PC-3 (cell line): ENCODE measurements at regions not wholly inside any gene's neighbourhood (a gene's known extent, or its start where the extent isn't known, plus 50 kb on each side); places are given as distances from the start of the nearest gene placed in this dataset.

Experiments
- ATAC-seq: fragments of 200-7000 bp; cut with Tn5 transposase; 2 replicates; pipeline ENCODE4 v1.9.1; 2020; ENCODE audit warnings: mild to moderate bottlenecking, moderate library complexity
- BruUV-seq: library from RNA; stranded (reverse); fragments of 400-500 nt; replicated peaks from 2 replicates; lab custom pipeline; 2021; lab: Mats Ljungman, UMichigan
- CTCF ChIA-PET: fragments of 300-600 bp; sonication (Branson Sonifier 250); formaldehyde crosslinking; loops from one replicate; lab custom pipeline; 2022; ENCODE audit warnings: antibody characterized with exemption; lab: Charles Lee
- POLR2A ChIA-PET: fragments of 300-600 bp; sonication (Branson Sonifier 250); formaldehyde crosslinking; loops from one replicate; lab custom pipeline; 2022; ENCODE audit warnings: antibody characterized with exemption; ENCODE audit not compliant: unreplicated experiment; lab: Charles Lee
- DNase-seq: peaks from one replicate; pipeline ENCODE4 v3.0.0-alpha.2; 2015
- H2AFZ ChIP-seq: fragments of 300-600 bp; sonication (generic); 2 replicates; pipeline ENCODE4 v1.6.0; 2016; ENCODE audit warnings: antibody characterized with exemption, low read length
- H3F3A ChIP-seq: fragments of 300-600 bp; sonication (generic); one replicate; pipeline ENCODE4 v1.6.0; 2017; ENCODE audit warnings: antibody characterized with exemption, low read length, control low read depth, mild to moderate bottlenecking; ENCODE audit not compliant: unreplicated experiment
- H3K27ac ChIP-seq: fragments of 300-600 bp; sonication (generic); 2 replicates; pipeline ENCODE4 v1.5.1; 2016; ENCODE audit warnings: mild to moderate bottlenecking, low read length
- H3K27me3 ChIP-seq: fragments of 300-600 bp; sonication (generic); 2 replicates; pipeline ENCODE4 v1.6.1; 2016; ENCODE audit warnings: low read length, mixed read lengths
- H3K36me3 ChIP-seq: fragments of 300-600 bp; sonication (generic); 2 replicates; pipeline ENCODE4 v1.6.1; 2016; ENCODE audit warnings: low read depth, mixed run types, low read length, mixed read lengths
- H3K4me1 ChIP-seq: fragments of 300-600 bp; sonication (generic); 2 replicates; pipeline ENCODE4 v1.5.1; 2016; ENCODE audit warnings: low read length; ENCODE audit not compliant: insufficient read depth
- H3K4me2 ChIP-seq: fragments of 300-600 bp; sonication (generic); 2 replicates; pipeline ENCODE4 v1.6.0; 2016; ENCODE audit warnings: low read length
- H3K4me3 ChIP-seq: fragments of 300-600 bp; sonication (generic); 2 replicates; pipeline ENCODE4 v1.5.1; 2016; ENCODE audit warnings: mild to moderate bottlenecking, low read length, mixed read lengths
- H3K79me2 ChIP-seq: fragments of 300-600 bp; sonication (generic); 2 replicates; pipeline ENCODE4 v1.6.1; 2017; ENCODE audit warnings: low read length, mixed read lengths
- H3K9ac ChIP-seq: fragments of 300-600 bp; sonication (generic); 2 replicates; pipeline ENCODE4 v1.6.0; 2016; ENCODE audit warnings: mild to moderate bottlenecking, low read length
- H3K9me2 ChIP-seq: fragments of 300-600 bp; sonication (generic); replicated peaks from 2 replicates; pipeline ENCODE4 v1.6.1; 2016; ENCODE audit warnings: mixed run types, low read length, mixed read lengths
- H3K9me3 ChIP-seq: fragments of 300-600 bp; sonication (generic); 2 replicates; pipeline ENCODE4 v1.6.1; 2016; ENCODE audit warnings: low read length, mixed read lengths
- H4K20me1 ChIP-seq: fragments of 300-600 bp; sonication (generic); 2 replicates; pipeline ENCODE4 v1.6.1; 2016; ENCODE audit warnings: low read length, mixed read lengths
- EZH2 ChIP-seq: fragments of 300-600 bp; sonication (generic); IDR thresholded peaks from one replicate; pipeline ENCODE4 v1.6.1; 2017; ENCODE audit warnings: antibody characterized with exemption, mild to moderate bottlenecking, low read length; ENCODE audit not compliant: unreplicated experiment
- EZH2phosphoT487 ChIP-seq: fragments of 300-600 bp; sonication (generic); IDR thresholded peaks from 2 replicates; pipeline ENCODE4 v1.6.1; 2018; ENCODE audit warnings: mild to moderate bottlenecking, antibody characterized with exemption, low read length, borderline replicate concordance
- intact Hi-C: fragments of 100-400 bp; cut with micrococcal nuclease; formaldehyde crosslinking; loops from 2 replicates; pipeline ENCODE4 v1.9.0; 2023
- TF ChIP-seq, protein P1 (sequence below): fragments of 300-600 bp; sonication (generic); conservative IDR thresholded peaks from 2 replicates; pipeline ENCODE4 v1.5.1; 2017; ENCODE audit warnings: antibody characterized with exemption, low read depth, mild to moderate bottlenecking, low read length

DNA sequence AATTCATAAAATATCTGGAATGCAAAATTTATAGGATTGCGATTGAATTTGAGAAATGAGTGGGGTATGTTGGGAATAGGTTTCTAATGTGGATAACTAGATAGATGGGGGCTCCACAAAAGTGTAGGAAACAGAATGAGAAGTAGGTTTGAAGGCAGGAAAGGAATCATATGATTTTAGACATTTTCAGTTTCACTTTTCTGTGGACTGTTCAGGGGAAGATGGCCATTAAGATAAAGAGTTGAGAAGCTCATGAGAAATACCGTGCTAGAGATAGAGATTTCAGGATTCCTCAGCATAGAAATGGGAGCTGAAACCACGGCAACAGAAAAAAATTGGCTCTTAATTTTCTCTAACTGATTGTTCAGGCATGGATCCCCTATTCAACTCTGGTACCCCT lies 163.4 kb upstream of the CD180 start:
- no peak overlapping the region for H3K9ac ChIP-seq
- no peak overlapping the region for H3K4me3 ChIP-seq
- H4K20me1 ChIP-seq: no peaks in the 10 kb centered on the region
- no TSS peak for BruUV-seq
- no peak overlapping the region for H2AFZ ChIP-seq
- no peak overlapping the region for H3K4me2 ChIP-seq
- intact Hi-C loops: no loop called here
- H3K79me2 ChIP-seq: no peaks in the 10 kb centered on the region
- no peaks in the 10 kb centered on the region; the same call in 1 of the 2 replicates for H3K27me3 ChIP-seq
- ATAC-seq (no peak), DNase-seq (no peak)
- TF ChIP-seq, protein P1, sequence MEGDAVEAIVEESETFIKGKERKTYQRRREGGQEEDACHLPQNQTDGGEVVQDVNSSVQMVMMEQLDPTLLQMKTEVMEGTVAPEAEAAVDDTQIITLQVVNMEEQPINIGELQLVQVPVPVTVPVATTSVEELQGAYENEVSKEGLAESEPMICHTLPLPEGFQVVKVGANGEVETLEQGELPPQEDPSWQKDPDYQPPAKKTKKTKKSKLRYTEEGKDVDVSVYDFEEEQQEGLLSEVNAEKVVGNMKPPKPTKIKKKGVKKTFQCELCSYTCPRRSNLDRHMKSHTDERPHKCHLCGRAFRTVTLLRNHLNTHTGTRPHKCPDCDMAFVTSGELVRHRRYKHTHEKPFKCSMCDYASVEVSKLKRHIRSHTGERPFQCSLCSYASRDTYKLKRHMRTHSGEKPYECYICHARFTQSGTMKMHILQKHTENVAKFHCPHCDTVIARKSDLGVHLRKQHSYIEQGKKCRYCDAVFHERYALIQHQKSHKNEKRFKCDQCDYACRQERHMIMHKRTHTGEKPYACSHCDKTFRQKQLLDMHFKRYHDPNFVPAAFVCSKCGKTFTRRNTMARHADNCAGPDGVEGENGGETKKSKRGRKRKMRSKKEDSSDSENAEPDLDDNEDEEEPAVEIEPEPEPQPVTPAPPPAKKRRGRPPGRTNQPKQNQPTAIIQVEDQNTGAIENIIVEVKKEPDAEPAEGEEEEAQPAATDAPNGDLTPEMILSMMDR: no peak
- TF ChIP-seq EZH2: no peak
- no peak for TF ChIP-seq EZH2phosphoT487
- ChIA-PET POLR2A (no interaction called here), CTCF (no interaction called here)
- H3K4me1 ChIP-seq: no peaks in the 10 kb centered on the region
- no peaks in the 10 kb centered on the region for H3K36me3 ChIP-seq
- no peak overlapping the region for H3K27ac ChIP-seq
- H3F3A ChIP-seq: no peaks in the 10 kb centered on the region
- no peaks in the 10 kb centered on the region for H3K9me3 ChIP-seq
- no peaks in the 10 kb centered on the region for H3K9me2 ChIP-seq

DNA sequence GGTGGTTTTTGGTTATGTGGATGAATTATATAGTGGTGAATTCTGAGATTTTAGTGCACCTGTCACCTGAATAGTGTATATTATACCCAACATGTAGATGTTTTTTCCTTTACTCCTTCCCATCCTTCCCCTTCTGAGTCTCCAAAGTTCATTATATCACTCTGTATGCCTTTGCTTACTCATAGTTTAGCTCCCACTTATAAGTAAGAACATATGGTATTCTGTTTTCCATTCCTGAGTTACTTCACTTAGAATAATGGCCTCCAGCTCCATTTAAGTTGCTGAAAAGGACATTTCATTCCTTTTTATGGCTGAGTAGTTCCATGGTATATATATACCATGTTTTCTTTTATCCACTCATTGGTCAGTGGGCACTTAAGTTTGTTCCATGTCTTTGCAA lies 161.6 kb upstream of the CD180 start:
- no peak overlapping the region for H2AFZ ChIP-seq
- no peaks in the 10 kb centered on the region for H3K9me3 ChIP-seq
- DNase-seq (no peak), ATAC-seq (no peak)
- H3K4me3 ChIP-seq: no peak overlapping the region
- H3K4me2 ChIP-seq: no peak overlapping the region
- H4K20me1 ChIP-seq: no peaks in the 10 kb centered on the region
- H3K79me2 ChIP-seq: no peaks in the 10 kb centered on the region
- POLR2A ChIA-PET: no interaction called here
- H3K4me1 ChIP-seq: no peaks in the 10 kb centered on the region
- no TSS peak for BruUV-seq
- no peak overlapping the region for H3K27ac ChIP-seq
- H3K9me2 ChIP-seq: no peaks in the 10 kb centered on the region
- intact Hi-C loops: no loop called here
- no peak overlapping the region for H3K9ac ChIP-seq
- H3K36me3 ChIP-seq: no peaks in the 10 kb centered on the region
- CTCF ChIA-PET: no interaction called here
- no peaks in the 10 kb centered on the region for H3F3A ChIP-seq
- TF ChIP-seq EZH2phosphoT487 (no peak), EZH2 (no peak)
- TF ChIP-seq, protein P1: no peak
- no peaks in the 10 kb centered on the region; the same call in 1 of the 2 replicates for H3K27me3 ChIP-seq

DNA sequence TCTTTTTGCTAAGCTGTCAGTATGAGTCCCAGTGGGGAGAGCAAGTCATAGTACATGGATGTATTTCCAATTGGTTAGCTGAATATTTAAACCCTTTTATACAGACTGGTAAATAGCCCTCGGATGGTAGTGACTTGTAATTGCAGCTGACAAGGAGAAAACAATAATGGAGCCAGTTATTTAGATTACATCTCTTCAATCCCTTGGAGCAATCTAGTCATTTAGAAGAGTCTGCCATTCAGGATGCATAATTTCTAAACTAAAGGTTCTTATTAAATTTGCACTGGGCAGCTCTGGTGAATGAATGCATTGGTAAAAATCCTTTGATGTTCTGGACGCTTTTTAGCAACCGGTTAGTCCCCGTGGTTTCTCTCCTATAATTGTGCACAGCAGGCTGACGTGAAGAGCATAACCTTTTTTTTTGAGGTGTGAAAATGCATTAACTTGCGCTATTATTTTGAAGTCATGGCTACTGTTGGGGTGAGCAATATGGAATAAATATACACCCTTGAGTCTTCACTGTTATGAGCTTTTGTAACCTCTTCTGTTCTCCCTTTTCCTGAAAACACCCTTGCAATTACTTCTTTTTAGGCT lies 158.6 kb upstream of the CD180 start:
- CTCF ChIA-PET: no interaction called here

More for the DNA sequence above, 158.6 kb upstream of the CD180 start:
- intact Hi-C loops: no loop called here
- Histone ChIP-seq H3K9me2 (no peaks in the 10 kb centered on the region), H3F3A (no peaks in the 10 kb centered on the region), H3K4me2 (no peak overlapping the region), H4K20me1 (no peaks in the 10 kb centered on the region), H3K4me3 (no peak overlapping the region), H3K27ac (no peak overlapping the region), H3K27me3 (no peaks in the 10 kb centered on the region; the same call in 1 of the 2 replicates), H3K36me3 (no peaks in the 10 kb centered on the region), H3K9ac (no peak overlapping the region), H3K4me1 (no peaks in the 10 kb centered on the region), H2AFZ (no peak overlapping the region), H3K79me2 (no peaks in the 10 kb centered on the region), H3K9me3 (no peaks in the 10 kb centered on the region)
- DNase-seq (no peak), ATAC-seq (no peak)
- TF ChIP-seq EZH2 (no peak), EZH2phosphoT487 (no peak)
- TF ChIP-seq, protein P1: no peak
- no TSS peak for BruUV-seq
- POLR2A ChIA-PET: no interaction called here
